Loucy (cell line): ENCODE measurements at regions not wholly inside any gene's neighbourhood (a gene's known extent, or its start where the extent isn't known, plus 50 kb on each side); places are given as distances from the start of the nearest gene placed in this dataset.

ENCODE experiments used
- H2AFZ ChIP-seq: fragments of 200-600 bp; sonication (generic); 2 replicates; pipeline ENCODE4 v1.6.0; 2016; ENCODE audit warnings: antibody characterized with exemption, mild to moderate bottlenecking, low read length, moderate library complexity
- H3F3A ChIP-seq: fragments of 200-600 bp; 2 replicates; pipeline ENCODE4 v1.6.0; 2016; ENCODE audit warnings: antibody characterized with exemption, low read depth, mild to moderate bottlenecking
- H3K27me3 ChIP-seq: fragments of 200-600 bp; sonication (generic); 2 replicates; pipeline ENCODE4 v1.6.1; 2014; ENCODE audit warnings: low read length, mild to moderate bottlenecking; ENCODE audit not compliant: insufficient read depth, poor library complexity, severe bottlenecking
- H3K36me3 ChIP-seq: fragments of 200-600 bp; sonication (generic); 2 replicates; pipeline ENCODE4 v1.6.1; 2016; ENCODE audit warnings: low read length; ENCODE audit not compliant: insufficient read depth
- H3K4me1 ChIP-seq: fragments of 200-600 bp; sonication (generic); 2 replicates; pipeline ENCODE4 v1.5.1; 2014; ENCODE audit warnings: low read length, mild to moderate bottlenecking; ENCODE audit not compliant: insufficient read depth, poor library complexity, severe bottlenecking
- H3K4me2 ChIP-seq: fragments of 200-600 bp; sonication (generic); 2 replicates; pipeline ENCODE4 v1.6.0; 2014; ENCODE audit warnings: antibody characterized with exemption, low read length, low read depth, mild to moderate bottlenecking; ENCODE audit not compliant: poor library complexity, severe bottlenecking
- H3K4me3 ChIP-seq: fragments of 200-600 bp; sonication (generic); 2 replicates; pipeline ENCODE4 v1.5.1; 2014; ENCODE audit warnings: low read length, mild to moderate bottlenecking, mixed read lengths; ENCODE audit not compliant: poor library complexity, severe bottlenecking
- H3K79me2 ChIP-seq: fragments of 200-600 bp; sonication (generic); 2 replicates; pipeline ENCODE4 v1.6.1; 2014; ENCODE audit warnings: low read length; ENCODE audit not compliant: insufficient read depth
- H3K9ac ChIP-seq: fragments of 200-600 bp; sonication (generic); 2 replicates; pipeline ENCODE4 v1.6.0; 2014; ENCODE audit warnings: mild to moderate bottlenecking, low read depth, low read length, moderate library complexity; ENCODE audit not compliant: poor library complexity, severe bottlenecking
- H3K9me2 ChIP-seq: fragments of 200-600 bp; sonication (generic); replicated peaks from 2 replicates; pipeline ENCODE4 v1.6.1; 2016; ENCODE audit warnings: low read depth, low read length, mixed read lengths
- H3K9me3 ChIP-seq: fragments of 200-600 bp; sonication (generic); 2 replicates; pipeline ENCODE4 v1.6.1; 2014; ENCODE audit warnings: mild to moderate bottlenecking, antibody characterized with exemption, low read length, low read depth; ENCODE audit not compliant: insufficient read depth
- H4K20me1 ChIP-seq: fragments of 200-600 bp; sonication (generic); 2 replicates; pipeline ENCODE4 v1.6.0; 2014; ENCODE audit warnings: antibody characterized with exemption, low read length, mild to moderate bottlenecking; ENCODE audit not compliant: insufficient read depth, poor library complexity, severe bottlenecking
- EZH2phosphoT487 ChIP-seq: fragments of 200-600 bp; IDR thresholded peaks from 2 replicates; pipeline ENCODE4 v1.6.1; 2018; ENCODE audit warnings: antibody characterized with exemption, mild to moderate bottlenecking, moderate library complexity, borderline replicate concordance
- TF ChIP-seq, protein P1 (sequence below): fragments of 200-600 bp; sonication (generic); conservative IDR thresholded peaks from 2 replicates; pipeline ENCODE4 v1.5.1; 2014; ENCODE audit warnings: mild to moderate bottlenecking, antibody characterized with exemption, low read length

DNA sequence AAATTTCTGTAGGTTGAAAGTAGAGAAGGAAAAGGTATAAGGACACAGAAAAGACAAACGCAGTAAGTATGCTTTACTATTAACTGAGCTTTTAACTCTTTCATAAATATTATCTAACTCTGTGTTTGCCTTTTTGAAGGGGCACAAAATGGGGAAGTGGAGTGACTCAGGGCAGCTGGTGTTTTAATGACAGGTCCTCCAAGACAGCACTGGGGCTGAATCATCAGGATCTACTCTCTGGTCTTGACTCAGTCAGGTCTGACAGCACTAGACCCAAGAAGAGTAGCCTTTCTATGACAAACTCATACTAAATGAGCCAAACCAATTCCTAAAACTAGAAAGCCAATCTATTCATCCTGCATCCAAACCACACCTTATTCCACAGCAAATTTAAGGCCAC, 102.2 kb downstream of the APTX start:
- Histone ChIP-seq H3K36me3 (no peaks in the 10 kb centered on the region), H2AFZ (no peak overlapping the region), H3K79me2 (no peaks in the 10 kb centered on the region), H3K4me3 (no peak overlapping the region), H3K27me3 (no peaks in the 10 kb centered on the region), H3K9me2 (no peaks in the 10 kb centered on the region), H4K20me1 (no peaks in the 10 kb centered on the region), H3K9ac (no peak overlapping the region), H3F3A (no peaks in the 10 kb centered on the region), H3K9me3 (no peaks in the 10 kb centered on the region), H3K4me1 (no peaks in the 10 kb centered on the region), H3K4me2 (no peak overlapping the region)
- TF ChIP-seq, protein P1, sequence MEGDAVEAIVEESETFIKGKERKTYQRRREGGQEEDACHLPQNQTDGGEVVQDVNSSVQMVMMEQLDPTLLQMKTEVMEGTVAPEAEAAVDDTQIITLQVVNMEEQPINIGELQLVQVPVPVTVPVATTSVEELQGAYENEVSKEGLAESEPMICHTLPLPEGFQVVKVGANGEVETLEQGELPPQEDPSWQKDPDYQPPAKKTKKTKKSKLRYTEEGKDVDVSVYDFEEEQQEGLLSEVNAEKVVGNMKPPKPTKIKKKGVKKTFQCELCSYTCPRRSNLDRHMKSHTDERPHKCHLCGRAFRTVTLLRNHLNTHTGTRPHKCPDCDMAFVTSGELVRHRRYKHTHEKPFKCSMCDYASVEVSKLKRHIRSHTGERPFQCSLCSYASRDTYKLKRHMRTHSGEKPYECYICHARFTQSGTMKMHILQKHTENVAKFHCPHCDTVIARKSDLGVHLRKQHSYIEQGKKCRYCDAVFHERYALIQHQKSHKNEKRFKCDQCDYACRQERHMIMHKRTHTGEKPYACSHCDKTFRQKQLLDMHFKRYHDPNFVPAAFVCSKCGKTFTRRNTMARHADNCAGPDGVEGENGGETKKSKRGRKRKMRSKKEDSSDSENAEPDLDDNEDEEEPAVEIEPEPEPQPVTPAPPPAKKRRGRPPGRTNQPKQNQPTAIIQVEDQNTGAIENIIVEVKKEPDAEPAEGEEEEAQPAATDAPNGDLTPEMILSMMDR = no peak
- no peak for TF ChIP-seq EZH2phosphoT487

DNA sequence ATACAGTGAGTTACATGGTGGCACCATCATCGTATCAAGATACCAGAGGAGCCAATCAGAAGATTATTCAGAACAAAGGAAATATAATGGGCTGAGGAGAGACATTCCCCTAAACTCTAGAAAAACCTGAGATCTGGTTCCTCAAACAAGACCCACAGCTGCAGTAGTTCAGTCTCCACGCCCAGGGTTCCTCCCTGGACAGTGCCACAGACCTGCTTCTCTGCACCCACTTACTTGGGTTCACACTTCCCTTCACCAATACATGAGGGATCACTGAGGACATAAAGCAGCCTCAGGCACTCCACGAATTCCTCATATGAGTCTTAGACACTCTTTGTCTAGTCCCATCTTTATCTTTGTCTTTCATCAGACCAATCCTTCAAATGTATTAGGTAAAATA, 101.7 kb downstream of the APTX start:
- Histone ChIP-seq H3K4me1 (no peaks in the 10 kb centered on the region), H3K4me2 (no peak overlapping the region)

DNA sequence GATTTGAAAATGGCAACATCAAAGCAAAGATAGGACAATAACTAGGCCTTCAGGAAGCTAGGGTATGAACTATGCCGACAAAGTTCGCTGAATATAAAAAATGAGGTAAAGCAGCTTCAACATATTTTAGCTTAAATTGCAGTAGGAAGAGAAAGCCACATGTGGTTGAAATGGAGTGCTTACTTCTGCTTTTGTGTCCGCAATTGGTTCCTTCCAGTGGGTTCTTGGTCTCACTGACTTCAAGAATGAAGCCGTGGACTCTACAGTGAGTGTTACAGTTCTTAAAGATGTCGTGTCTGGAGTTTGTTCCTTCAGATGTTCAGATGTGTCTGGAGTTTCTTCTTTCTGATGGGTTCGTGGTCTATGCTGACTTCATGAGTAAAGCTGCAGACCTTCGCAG, 95.2 kb downstream of the APTX start:
- Histone ChIP-seq H3K4me1 (no peaks in the 10 kb centered on the region), H3K4me3 (no peak overlapping the region)
- TF ChIP-seq, protein P1 = no peak
- no peak for TF ChIP-seq EZH2phosphoT487

More for the DNA sequence above, 101.7 kb downstream of the APTX start:
- Histone ChIP-seq H3K9me2 (no peaks in the 10 kb centered on the region), H4K20me1 (no peaks in the 10 kb centered on the region), H3K36me3 (no peaks in the 10 kb centered on the region), H3K27me3 (no peaks in the 10 kb centered on the region), H2AFZ (no peak overlapping the region), H3K9ac (no peak overlapping the region), H3F3A (no peaks in the 10 kb centered on the region), H3K79me2 (no peaks in the 10 kb centered on the region), H3K9me3 (no peaks in the 10 kb centered on the region), H3K4me3 (no peak overlapping the region)
- TF ChIP-seq EZH2phosphoT487 = no peak

DNA sequence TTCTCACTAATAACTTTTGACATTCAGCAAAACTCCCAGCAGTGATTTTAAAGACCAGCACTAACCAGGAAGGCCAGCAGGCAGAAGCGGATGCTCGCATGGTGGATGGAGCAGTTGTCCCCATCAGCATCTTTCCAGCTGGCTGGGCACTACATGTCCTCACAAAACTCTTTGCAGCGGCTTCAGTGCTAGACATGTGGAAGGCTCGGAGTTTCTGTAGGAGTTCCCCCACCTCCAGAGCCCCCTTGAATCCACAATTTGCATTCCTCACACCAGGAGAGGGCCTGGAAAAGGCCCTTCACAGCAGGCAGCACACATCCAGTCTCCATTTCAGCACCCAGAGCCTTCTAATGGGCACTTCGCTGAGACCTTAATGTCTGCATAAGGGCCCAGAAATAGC, 85.6 kb downstream of the APTX start:
- Histone ChIP-seq H3K4me2 (no peak overlapping the region), H2AFZ (no peak overlapping the region), H3K9me3 (no peaks in the 10 kb centered on the region), H3K9ac (no peak overlapping the region), H3K4me3 (no peak overlapping the region), H3K9me2 (no peaks in the 10 kb centered on the region), H3K27me3 (no peaks in the 10 kb centered on the region), H3K4me1 (no peaks in the 10 kb centered on the region), H3K36me3 (no peaks in the 10 kb centered on the region), H4K20me1 (no peaks in the 10 kb centered on the region), H3K79me2 (no peaks in the 10 kb centered on the region), H3F3A (no peaks in the 10 kb centered on the region)
- TF ChIP-seq EZH2phosphoT487 = no peak
- TF ChIP-seq, protein P1 = no peak

More for the DNA sequence above, 95.2 kb downstream of the APTX start:
- no peak overlapping the region for H3K4me2 ChIP-seq
- H3K36me3 ChIP-seq = no peaks in the 10 kb centered on the region
- no peak overlapping the region for H3K9ac ChIP-seq
- H4K20me1 ChIP-seq = no peaks in the 10 kb centered on the region
- no peaks in the 10 kb centered on the region for H3K79me2 ChIP-seq
- no peaks in the 10 kb centered on the region for H3K27me3 ChIP-seq
- no peaks in the 10 kb centered on the region for H3K9me3 ChIP-seq
- no peaks in the 10 kb centered on the region for H3F3A ChIP-seq
- no peak overlapping the region for H2AFZ ChIP-seq
- no peaks in the 10 kb centered on the region for H3K9me2 ChIP-seq
